ENCODE measurements at regions not wholly inside any gene's neighbourhood (a gene's known extent, or its start where the extent isn't known, plus 50 kb on each side); places are given as distances from the start of the nearest gene placed in this dataset.
"Not testable (repeated sequence)": the region's sequence is repeated elsewhere in the genome, so short reads cannot be mapped to it uniquely, and the experiment has no call there.

DNA sequence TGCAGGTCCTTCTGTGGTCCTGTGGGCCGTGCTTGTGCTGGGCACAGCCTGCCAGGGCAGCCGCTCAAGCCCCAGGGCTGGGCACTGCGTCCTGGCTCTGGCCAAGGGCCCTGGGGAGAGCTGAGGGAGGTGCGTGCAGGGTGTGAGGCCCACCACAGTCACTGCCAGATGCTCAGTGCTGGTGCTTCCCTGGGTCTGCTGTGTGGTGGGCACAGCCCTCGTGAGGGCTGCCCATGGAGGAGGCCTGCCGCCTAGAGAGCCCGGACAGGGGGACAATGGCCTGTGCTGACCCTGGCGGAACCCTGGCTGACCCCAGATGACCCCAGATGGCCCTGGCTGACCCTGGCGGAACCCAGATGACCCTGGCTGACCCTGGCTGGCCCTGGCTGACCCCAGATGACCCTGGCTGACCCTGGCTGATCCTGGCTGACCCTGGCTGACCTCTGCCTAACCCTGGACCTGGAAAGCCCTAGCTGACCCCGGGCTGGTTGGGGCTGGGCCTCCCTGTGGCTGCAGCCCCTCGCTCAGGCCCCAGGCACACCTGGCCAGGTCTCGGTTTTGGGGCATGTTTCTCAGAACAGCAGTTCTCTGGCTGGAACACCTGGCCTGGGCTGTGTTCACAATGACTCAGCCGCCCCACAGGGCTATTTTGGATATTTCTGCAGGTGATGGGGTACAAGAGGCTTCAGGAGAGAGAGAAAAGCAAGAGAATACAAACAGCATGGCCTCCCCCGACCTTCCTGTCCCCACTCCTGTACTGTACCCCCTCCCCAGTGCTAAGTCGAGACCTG is 55.4 kb downstream of the TMEM121 start:
- DNase-seq (ENCODE audit: extremely low read depth in 1 of 11, low read depth in 9 of 11, low spot score in 4 of 11), result no peak

DNA sequence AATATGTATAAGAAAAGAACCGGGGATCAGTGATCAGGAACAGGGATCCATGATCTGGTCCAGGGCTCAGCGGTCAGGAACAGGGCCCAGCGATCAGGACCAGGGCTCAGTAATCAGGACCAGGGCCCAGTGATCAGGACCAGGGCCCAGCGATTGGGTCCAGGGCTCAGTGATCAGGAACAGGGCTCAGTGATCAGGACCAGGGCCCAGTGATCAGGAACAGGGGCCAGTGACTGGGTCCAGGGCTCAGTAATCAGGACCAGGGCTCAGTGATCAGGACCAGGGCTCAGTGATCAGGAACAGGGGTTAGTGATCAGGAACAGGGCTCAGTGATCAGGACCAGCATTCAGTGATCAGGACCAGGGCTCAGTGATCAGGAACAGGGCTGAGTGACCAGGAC is 56.3 kb downstream of the TMEM121 start:
- no peak for DNase-seq (ENCODE audit: extremely low read depth in 1 of 11, low read depth in 9 of 11, low spot score in 4 of 11)

DNA sequence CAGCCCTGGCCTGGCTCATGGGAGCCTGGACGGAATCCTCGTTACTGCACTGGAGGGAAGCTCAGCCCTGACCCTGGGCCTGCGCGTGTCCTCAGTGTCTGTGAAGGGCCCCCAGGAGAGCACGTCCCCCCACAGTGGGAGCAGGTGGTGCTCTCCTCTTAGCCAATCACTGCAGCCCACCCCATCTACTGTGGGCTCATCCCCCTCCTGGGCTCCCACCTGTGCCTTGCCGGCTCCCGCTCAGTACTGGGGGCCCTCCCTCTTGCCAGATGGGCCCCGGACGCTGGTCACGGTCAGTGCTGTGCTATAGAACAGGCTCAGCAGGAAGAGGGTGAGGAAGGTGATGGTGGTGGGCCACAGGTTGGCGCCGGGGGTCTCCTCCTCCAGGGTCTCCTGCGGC is 57.5 kb downstream of the TMEM121 start:
- not testable (repeated sequence) for DNase-seq (ENCODE audit: extremely low read depth in 1 of 11, low read depth in 9 of 11, low spot score in 4 of 11)

DNA sequence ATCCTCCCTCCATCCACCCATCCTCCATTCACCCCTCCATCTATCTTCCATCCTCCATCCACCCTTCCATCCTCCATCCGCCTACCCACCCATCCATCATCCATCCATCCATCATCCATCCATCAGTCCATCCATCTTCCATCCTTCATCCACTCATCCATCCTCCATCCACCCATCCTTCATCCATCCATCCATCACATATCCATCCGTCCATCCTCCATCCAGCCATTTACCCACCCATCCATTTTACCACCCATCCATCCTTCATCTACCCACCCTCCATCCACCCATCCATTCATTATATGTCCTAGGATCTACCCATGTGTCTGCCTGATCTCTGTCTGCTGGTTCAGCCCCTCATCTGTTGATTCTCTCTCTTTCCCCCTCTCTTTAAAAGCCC is 58.9 kb downstream of the TMEM121 start:
- DNase-seq (ENCODE audit: extremely low read depth in 1 of 11, low read depth in 9 of 11, low spot score in 4 of 11), result not testable (repeated sequence)

DNA sequence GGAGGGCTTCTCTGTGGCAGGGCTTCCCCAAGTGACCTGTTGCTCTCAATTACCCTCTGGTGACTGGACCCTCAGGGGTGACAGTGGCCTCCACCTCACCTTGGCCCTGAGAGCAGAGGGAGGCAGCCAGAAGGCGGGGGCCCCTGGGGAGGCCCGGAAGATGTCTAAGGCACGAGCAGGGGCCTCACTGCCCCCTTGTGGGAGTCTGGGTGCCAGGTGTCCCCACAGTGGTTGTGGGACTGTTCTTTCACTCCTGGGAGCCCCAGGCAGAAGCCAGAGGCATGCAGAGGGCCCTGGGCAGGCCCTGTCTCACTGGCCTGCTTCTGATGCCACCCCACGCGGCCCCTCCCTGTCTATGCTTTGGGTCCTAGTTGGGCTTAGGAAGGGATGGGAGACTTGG is 59.3 kb downstream of the TMEM121 start:
- not testable (repeated sequence) for DNase-seq (ENCODE audit: extremely low read depth in 1 of 11, low read depth in 9 of 11, low spot score in 4 of 11)

DNA sequence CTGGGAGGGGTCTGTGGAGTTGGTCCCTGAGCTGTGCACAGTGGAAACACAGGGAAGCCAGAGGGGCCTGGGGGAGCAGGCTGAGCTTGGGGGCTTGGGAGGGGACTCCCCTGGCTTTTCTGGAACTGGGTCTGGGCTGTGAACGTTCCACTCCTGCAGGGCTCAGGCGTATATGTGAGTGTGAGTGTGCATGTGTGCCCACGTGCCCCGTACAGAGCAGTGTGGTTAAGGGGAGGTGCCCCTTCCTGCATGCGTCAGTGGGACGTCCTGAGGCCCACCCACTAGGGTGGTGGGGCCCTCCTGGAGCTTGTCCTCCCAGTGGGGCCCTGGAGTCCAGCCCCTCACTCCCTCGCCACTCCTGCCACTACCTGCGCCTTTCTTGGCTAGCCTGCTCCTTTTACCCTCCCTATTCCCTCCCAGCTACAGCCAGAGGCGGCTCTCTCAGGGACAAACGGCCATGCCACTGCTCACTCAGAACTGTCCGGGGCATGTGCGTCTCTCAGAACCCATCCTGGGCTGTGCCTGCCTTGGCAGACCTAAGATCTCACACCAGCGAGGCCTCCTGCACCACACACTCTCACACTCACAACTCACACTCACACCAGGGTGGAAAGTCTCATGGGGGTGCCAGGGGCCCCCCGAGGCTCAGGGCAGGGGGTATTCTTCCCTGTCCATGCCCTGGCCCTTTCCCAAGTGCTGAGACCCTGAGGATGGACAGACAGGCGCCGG is 59.9 kb downstream of the TMEM121 start:
- DNase-seq (ENCODE audit: extremely low read depth in 1 of 11, low read depth in 9 of 11, low spot score in 4 of 11), result not testable (repeated sequence)

DNA sequence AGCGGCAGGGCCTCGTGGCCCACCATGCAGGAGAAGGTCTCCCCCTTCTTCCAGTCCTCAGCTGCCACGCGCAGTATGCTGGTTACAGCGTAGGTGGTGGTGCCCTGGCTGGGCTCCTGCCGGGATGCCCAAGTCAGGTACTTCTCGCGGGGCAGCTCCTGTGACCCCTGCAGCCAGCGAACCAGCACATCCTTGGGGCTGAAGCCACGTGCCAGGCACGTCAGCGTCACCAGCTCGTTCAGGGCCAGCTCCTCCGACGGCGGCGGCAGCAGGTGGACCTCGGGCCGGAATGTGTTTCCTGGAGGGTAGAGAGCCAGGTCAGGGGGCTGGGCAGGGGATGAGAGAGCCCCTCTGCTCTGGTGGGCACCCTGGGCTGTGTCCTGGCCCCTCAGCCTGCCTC is 60.7 kb downstream of the TMEM121 start:
- DNase-seq (ENCODE audit: extremely low read depth in 1 of 11, low read depth in 9 of 11, low spot score in 4 of 11), result not testable (repeated sequence)

DNA sequence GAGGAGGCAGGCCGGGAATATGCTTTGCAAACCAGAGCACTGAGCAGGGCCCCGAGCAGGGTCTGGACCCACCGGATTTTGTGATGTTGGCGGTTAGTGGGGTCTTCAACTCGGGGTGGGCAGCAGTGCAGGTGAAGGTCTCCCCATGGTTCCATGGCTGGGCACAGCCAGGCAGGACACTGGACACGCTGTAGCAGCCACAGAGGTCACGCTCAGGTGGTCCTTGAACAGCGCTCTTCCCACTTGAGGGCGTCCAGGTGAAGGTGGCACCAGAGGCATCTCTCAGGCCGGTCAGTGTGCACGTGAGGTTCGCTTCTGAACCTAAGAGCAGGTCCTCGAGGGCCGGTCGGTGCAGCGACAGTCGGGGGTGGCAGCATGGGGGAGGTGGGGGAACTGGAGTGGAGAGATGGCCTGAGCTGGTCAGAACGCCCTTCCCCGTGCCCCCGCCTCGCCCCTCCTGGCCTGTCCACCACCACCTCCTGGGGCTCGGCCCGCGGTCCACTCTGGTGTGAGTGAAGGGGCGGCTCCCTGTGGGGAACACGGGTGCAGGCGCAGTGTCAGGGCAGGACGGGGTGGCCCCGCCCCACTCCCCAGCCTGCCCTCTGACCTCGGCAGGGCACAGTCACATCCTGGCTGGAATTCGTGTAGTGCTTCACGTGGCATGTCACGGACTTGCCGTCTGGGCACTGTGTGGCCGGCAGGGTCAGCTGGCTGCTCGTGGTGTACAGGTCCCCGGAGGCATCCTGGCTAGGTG is 61.3 kb downstream of the TMEM121 start:
- DNase-seq (ENCODE audit: extremely low read depth in 1 of 11, low read depth in 9 of 11, low spot score in 4 of 11), result not testable (repeated sequence)

DNA sequence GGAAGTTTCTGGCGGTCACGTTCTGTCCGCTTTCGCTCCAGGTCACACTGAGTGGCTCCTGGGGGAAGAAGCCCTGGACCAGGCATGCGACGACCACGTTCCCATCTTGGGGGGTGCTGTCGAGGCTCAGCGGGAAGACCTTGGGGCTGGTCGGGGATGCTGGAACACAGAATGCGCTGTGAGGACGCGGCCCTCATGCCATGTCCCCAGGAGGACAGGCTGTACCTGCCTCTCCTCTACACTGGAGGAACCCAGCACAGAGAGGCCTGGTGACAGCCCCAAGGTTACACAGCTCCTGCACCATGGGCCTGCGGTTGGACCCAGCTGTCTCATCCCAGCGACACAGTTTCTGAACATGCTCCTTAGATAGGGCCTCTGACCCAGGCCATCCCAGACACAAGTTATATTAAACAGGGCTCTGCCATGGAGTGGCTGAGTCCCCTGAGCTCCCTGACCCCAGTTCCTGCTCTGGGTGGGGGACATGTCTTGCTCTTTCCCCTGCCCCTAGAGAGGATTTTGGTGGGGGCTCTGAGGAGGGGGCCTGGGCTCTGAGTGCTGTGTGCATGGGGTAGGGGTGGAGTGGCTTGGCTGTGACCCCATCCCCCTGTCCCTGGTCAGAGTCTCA is 62.0 kb downstream of the TMEM121 start:
- DNase-seq (ENCODE audit: extremely low read depth in 1 of 11, low read depth in 9 of 11, low spot score in 4 of 11), result no peak

DNA sequence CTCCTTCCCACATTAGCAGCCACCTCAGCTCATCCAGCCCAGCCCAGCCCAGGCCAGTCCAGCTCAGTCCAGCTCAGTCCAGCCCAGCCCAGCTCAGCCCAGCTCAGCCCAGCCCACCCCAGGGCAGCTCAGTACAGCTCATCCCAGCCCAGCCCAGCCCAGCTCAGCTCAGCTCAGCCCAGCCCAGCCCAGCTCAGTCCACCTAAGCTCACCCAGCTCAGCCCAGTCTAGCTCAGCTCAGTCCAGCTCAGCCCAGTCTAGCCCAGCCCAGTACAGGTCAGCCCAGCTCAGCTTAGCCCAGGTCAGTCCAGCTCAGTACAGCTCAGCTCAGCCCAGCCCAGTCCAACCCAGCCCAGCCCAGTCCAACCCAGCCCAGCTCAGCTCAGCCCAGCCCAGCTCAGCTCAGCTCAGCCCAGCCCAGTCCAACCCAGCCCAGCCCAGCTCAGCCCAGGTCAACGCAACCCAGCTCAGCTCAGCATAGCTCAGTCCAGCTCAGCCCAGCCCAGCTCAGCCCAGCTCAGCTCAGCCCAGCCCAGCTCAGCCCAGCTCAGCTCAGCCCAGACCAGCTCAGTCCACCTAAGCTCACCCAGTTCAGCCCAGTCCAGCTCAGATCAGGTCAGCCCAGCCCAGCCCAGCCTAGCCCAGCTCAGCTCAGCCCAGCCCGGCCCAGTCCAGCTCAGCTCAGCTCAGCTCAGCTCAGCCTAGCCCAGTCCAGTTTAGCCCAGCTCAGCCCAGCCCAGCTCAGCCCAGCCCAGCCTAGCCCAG is 63.0 kb downstream of the TMEM121 start:
- DNase-seq (ENCODE audit: extremely low read depth in 1 of 11, low read depth in 9 of 11, low spot score in 4 of 11), result no peak

DNA sequence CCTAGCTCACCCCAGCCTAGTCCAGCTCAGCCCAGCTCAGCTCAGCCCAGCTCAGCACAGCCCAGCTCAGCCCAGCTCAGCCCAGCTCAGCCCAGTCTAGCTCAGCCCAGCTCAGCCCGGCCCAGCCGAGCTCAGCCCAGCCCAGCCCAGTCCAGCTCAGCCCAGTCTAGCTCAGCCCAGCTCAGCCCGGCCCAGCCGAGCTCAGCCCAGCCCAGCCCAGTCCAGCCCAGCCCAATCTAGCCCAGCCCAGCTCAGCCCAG is 63.5 kb downstream of the TMEM121 start:
- not testable (repeated sequence) for DNase-seq (ENCODE audit: extremely low read depth in 1 of 11, low read depth in 9 of 11, low spot score in 4 of 11)

- no peak for DNase-seq (ENCODE audit: extremely low read depth in 1 of 11, low read depth in 9 of 11, low spot score in 4 of 11)
Measured at GRCh38 chr14:105591052-105591451, 64.7 kb downstream of the TMEM121 start.

DNA sequence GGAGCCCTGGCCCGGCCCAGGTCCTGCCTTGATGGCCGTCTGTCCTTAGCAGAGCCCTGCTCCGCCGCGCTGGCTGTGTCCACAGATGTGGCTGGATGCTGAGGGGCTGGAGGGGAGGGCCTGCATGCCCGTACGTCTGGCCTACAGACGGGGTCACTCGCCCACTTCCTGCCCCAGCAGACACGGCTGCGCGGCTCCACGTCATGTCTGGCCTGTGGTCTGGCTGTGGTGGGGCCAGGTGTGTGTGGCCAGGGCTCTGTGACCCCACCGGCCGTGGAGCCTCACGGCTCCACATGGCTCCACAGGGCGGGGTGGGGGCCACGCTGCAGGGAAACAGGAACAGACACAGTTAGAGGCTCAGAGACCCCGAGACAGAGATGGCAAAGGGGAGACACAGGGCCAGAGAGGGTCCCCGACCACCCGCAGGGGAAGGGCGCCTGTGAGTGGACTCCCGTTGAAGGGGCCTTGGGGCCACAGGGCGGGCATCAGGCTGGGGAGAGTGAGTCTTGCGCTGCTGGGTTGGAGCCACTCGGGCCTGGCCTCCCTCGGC is 65.5 kb downstream of the TMEM121 start:
- DNase-seq (ENCODE audit: extremely low read depth in 1 of 11, low read depth in 9 of 11, low spot score in 4 of 11), result not testable (repeated sequence)

- DNase-seq (ENCODE audit: extremely low read depth in 1 of 11, low read depth in 9 of 11, low spot score in 4 of 11), result not testable (repeated sequence)
Measured at GRCh38 chr14:105592646-105593045, 66.3 kb downstream of the TMEM121 start.

DNA sequence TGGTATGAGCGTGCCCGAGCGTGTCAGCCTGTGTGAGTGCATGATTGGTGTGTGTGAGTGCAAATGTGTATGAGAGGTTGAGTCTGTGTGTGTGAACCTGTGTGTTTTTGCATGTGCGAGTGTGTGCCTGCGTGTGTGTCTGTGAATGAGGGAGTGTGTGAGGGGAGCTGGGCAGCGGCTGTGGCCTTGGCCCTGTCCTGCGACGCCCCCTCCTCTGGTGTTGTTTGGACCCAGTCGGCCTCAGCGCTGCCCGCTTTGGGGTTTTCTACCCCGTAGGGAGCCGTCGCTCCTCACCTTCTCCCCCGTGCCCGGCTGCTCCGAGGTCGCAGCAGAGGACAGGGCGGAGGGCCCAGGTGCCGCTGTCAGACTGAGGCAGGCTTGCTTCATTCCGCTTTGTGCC is 69.0 kb downstream of the TMEM121 start:
- DNase-seq (ENCODE audit: extremely low read depth in 1 of 11, low read depth in 9 of 11, low spot score in 4 of 11), result not testable (repeated sequence)

DNA sequence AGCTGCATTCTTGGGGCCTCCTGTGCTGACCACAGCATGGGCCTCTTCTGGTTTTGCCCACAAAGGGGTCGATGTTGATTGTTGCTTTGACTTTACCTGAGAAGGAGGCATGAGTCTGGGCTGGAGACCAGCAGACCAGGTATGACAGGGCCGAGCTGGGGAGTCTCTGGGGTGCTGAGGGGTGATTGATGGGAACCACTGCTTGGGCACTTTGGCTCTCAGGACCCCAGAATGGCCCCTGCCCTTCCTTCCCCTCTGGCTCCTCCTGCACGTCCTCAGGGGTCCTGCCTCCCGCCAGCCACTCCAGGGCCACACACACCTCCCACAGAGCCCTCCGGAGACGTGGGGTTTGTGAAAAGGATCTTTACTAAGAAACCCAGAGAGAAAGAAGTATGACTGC is 70.0 kb downstream of the TMEM121 start:
- not testable (repeated sequence) for DNase-seq (ENCODE audit: extremely low read depth in 1 of 11, low read depth in 9 of 11, low spot score in 4 of 11)

DNA sequence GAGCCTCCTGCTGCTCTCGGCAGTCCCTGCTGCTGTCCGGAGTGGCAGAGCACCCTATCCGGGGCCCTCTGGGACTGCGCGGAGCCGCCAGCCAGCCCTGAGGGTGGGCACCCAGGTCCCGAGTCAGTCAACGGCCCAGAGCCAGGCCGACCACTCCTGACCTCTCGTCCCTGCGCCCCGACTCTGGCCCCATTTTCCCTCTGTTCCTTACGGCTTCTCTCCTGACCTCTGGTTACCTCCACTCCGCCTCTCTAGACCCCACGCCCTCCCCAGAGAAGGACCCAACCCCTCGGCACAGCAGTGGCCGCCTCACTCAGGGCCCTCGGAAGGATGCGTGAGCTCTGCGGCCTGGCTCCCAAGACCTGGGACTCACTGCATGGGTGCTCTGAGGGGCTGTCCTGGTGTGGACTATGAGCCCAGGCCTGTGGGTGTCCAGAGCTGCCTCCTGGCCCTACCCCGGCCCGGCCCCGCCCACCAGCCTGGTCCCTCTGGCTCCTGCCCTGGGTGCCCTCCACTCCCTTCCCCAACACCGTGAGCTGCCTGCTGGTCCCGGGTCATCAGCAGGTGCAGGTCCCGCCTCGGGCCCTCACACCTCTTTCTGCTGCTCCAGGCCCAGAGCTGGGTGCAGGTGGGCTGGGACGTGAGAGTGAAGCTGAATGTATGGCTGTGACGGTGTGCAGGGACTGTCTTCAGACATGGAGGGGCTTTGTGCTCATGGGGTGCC is 71.8 kb downstream of the TMEM121 start:
- not testable (repeated sequence) for DNase-seq (ENCODE audit: extremely low read depth in 1 of 11, low read depth in 9 of 11, low spot score in 4 of 11)

Measured in renal cortex interstitium (tissue), 11 donors.